EH (cell line): ENCODE measurements at regions not wholly inside any gene's neighbourhood (a gene's known extent, or its start where the extent isn't known, plus 50 kb on each side); places are given as distances from the start of the nearest gene placed in this dataset.
"Not testable (repeated sequence)": the region's sequence is repeated elsewhere in the genome, so short reads cannot be mapped to it uniquely, and the experiment has no call there.

ENCODE experiments used
- DNase-seq: peaks from one replicate; pipeline ENCODE4 v3.0.0-alpha.2; 2015; ENCODE audit warnings: low read depth

- DNase-seq: no peak
Observed at GRCh38 chr16:52729731-52730130, 182.8 kb upstream of the TOX3 start.

GRCh38 chr16:52727849-52728248 lies 180.9 kb upstream of the TOX3 start:
- no peak for DNase-seq

GRCh38 chr16:52727441-52727840 lies 180.5 kb upstream of the TOX3 start:
- DNase-seq: no peak

GRCh38 chr16:52725461-52725860 lies 178.5 kb upstream of the TOX3 start:
- no peak for DNase-seq

- no peak for DNase-seq
Observed at GRCh38 chr16:52725043-52725442, 178.1 kb upstream of the TOX3 start.

- no peak for DNase-seq
Observed at GRCh38 chr16:52721331-52721730, 174.4 kb upstream of the TOX3 start.

- no peak for DNase-seq
Observed at GRCh38 chr16:52718046-52718445, 171.1 kb upstream of the TOX3 start.

- DNase-seq: no peak
Observed at GRCh38 chr16:52713740-52714139, 166.8 kb upstream of the TOX3 start.

- DNase-seq: no peak
Observed at GRCh38 chr16:52709306-52709705, 162.4 kb upstream of the TOX3 start.

- DNase-seq: no peak
Observed at GRCh38 chr16:52708476-52708875, 161.5 kb upstream of the TOX3 start.

- no peak for DNase-seq
Observed at GRCh38 chr16:52707676-52708337, 160.9 kb upstream of the TOX3 start.

GRCh38 chr16:52705122-52705521 lies 158.2 kb upstream of the TOX3 start:
- no peak for DNase-seq

GRCh38 chr16:52697971-52698370 lies 151.0 kb upstream of the TOX3 start:
- DNase-seq: no peak

GRCh38 chr16:52696126-52696525 lies 149.2 kb upstream of the TOX3 start:
- no peak for DNase-seq

GRCh38 chr16:52690468-52690867 lies 143.5 kb upstream of the TOX3 start:
- DNase-seq: no peak

GRCh38 chr16:52680993-52681392 lies 134.1 kb upstream of the TOX3 start:
- no peak for DNase-seq

- no peak for DNase-seq
Observed at GRCh38 chr16:52677501-52677900, 130.6 kb upstream of the TOX3 start.

GRCh38 chr16:52676959-52677358 lies 130.0 kb upstream of the TOX3 start:
- DNase-seq: no peak

- DNase-seq: no peak
Observed at GRCh38 chr16:52671590-52671989, 124.6 kb upstream of the TOX3 start.

- DNase-seq: no peak
Observed at GRCh38 chr16:52657924-52658323, 111.0 kb upstream of the TOX3 start.

- not testable (repeated sequence) for DNase-seq
Observed at GRCh38 chr16:52655916-52656315, 109.0 kb upstream of the TOX3 start.

GRCh38 chr16:52655156-52655555 lies 108.2 kb upstream of the TOX3 start:
- DNase-seq: not testable (repeated sequence)

GRCh38 chr16:52652033-52652432 lies 105.1 kb upstream of the TOX3 start:
- no peak for DNase-seq

- DNase-seq: no peak
Observed at GRCh38 chr16:52650789-52651188, 103.8 kb upstream of the TOX3 start.

- DNase-seq: no peak
Observed at GRCh38 chr16:52650318-52650717, 103.4 kb upstream of the TOX3 start.
